GM12875 (cell line): ENCODE measurements at regions not wholly inside any gene's neighbourhood (a gene's known extent, or its start where the extent isn't known, plus 50 kb on each side); places are given as distances from the start of the nearest gene placed in this dataset.

Source experiments
- H3K4me3 ChIP-seq: one replicate; pipeline ENCODE4 v1.5.1; 2011; ENCODE audit warnings: low read depth, low read length, control low read depth
- TF ChIP-seq, protein P1 (sequence below): IDR thresholded peaks from 2 replicates; pipeline ENCODE4 v1.5.1; 2011; ENCODE audit warnings: low read depth, mild to moderate bottlenecking, control low read depth, inconsistent platforms, low read length, moderate library complexity, borderline replicate concordance; ENCODE audit not compliant: insufficient read depth

GRCh38 chr4:38453253-38453881, 210.6 kb upstream of the KLF3 start:
- no peak overlapping the region for H3K4me3 ChIP-seq
- TF ChIP-seq, protein P1, sequence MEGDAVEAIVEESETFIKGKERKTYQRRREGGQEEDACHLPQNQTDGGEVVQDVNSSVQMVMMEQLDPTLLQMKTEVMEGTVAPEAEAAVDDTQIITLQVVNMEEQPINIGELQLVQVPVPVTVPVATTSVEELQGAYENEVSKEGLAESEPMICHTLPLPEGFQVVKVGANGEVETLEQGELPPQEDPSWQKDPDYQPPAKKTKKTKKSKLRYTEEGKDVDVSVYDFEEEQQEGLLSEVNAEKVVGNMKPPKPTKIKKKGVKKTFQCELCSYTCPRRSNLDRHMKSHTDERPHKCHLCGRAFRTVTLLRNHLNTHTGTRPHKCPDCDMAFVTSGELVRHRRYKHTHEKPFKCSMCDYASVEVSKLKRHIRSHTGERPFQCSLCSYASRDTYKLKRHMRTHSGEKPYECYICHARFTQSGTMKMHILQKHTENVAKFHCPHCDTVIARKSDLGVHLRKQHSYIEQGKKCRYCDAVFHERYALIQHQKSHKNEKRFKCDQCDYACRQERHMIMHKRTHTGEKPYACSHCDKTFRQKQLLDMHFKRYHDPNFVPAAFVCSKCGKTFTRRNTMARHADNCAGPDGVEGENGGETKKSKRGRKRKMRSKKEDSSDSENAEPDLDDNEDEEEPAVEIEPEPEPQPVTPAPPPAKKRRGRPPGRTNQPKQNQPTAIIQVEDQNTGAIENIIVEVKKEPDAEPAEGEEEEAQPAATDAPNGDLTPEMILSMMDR, result no peak

DNA sequence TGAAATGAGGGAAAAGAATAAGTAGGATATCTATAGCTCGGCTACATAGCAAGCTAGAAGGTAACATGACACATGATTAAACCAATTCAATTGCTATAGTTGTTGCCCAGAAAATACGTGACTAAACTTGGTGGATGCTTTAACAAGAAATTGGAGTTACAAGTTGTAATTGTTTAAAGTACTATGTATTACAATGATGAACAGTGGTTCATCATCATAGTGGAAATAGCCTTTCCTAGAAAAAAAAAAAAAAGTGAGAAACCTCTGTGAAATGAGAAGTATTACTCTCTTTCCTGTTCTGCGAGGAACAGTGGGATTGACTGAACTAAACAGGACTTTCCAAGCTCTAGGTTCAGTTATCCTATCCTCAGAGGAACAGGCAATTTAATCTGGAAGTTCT, 209.7 kb upstream of the KLF3 start:
- H3K4me3 ChIP-seq, result no peak overlapping the region
- TF ChIP-seq, protein P1, result no peak

DNA sequence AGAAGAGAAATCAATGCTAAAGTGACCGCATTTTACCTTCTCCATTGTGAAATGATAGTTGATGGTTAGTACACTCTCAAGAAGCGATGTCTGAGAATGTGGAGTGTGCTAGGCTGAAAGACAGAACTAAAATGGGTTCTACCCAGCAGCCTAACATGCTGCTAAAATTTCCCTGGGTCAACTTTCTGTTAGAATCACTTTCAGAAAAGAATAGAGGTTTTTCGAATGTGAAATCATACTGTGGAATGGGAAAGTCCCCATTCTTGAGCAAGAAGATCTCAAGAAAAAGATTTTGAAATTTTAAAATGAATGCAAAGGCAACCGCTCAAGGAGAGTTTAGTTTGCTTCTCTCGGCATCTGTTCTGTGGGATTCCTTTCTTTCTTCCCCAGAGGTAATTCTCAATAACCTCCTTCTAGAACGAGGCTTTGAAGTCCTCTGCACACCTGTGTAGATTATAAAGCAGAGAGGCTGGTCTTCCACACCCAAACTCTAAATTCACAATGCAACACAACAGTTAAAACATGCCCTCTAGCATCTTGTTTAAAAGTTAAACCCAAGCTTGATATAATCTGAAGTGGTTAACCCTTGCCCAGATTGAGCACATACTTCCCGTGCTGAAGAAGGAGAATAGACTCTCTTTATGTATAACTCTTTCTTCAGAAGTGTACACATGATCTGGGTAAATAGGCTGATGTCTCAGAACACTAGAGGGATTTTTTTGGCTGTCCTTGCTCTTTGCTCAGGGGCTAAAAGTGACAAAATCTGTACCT, 208.7 kb upstream of the KLF3 start:
- TF ChIP-seq, protein P1, result no peak
- H3K4me3 ChIP-seq, result no peak overlapping the region

DNA sequence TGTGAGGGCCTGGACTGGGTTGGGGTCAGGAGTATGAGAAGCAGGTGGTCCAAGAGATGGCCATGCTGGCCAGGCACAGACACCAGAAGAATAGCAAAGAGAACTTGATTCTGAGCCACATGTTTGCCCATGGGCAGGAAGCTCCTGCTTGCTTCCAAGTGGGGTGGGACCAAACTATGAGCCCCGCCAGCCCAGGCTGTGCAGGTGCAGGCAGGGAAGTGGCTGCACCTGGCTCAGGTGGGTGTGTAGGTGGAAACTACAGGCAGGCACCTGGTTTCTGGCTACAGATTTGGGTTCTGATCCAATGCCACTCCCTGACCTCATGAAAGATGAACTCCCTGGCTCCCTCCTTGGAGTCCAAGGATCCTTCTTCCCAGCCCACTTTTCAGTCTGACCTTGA, 207.9 kb upstream of the KLF3 start:
- H3K4me3 ChIP-seq, result no peak overlapping the region
- TF ChIP-seq, protein P1, result no peak

DNA sequence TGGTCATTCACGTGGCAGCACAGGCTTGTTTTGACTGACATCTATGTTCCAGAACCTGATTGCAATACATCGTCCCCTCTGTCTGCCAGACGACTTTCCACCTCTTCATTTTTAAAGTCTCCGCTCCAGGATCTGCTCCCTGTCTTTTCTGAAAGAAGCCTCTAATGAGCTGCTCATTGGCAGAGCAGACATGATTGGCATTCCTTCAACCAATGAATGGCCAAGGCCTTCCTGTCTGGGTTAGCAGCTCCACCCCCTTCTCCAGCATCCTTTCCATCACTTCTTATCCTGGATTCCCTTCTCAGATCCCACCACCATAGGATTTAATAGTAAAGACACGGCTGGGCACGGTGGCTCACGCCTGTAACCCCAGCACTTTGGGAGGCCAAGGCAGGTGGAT, 202.7 kb upstream of the KLF3 start:
- TF ChIP-seq, protein P1, result no peak
- no peak overlapping the region for H3K4me3 ChIP-seq

GRCh38 chr4:38462367-38463055, 201.5 kb upstream of the KLF3 start:
- TF ChIP-seq, protein P1, result no peak
- H3K4me3 ChIP-seq, result no peak overlapping the region
